Muscle layer of duodenum (tissue), 2 donors: ENCODE measurements at regions not wholly inside any gene's neighbourhood (a gene's known extent, or its start where the extent isn't known, plus 50 kb on each side); places are given as distances from the start of the nearest gene placed in this dataset.

Source experiments
- H3K27ac ChIP-seq: one replicate; pipeline ENCODE4 v1.7.0; 2013; ENCODE audit warnings: mild to moderate bottlenecking, low read length
- H3K27me3 ChIP-seq: one replicate; pipeline ENCODE4 v1.7.0; 2013; ENCODE audit warnings: low read depth, mild to moderate bottlenecking, control low read depth, low read length
- H3K36me3 ChIP-seq, 2 donors: one replicate each; pipeline ENCODE4 v1.7.0; 2013; ENCODE audit warnings: low read length in 2 of 2, control low read depth in 1 of 2, mild to moderate bottlenecking in 1 of 2; ENCODE audit not compliant: insufficient read depth in 2 of 2, control insufficient read depth in 1 of 2
- H3K4me1 ChIP-seq, 2 donors: one replicate each; pipeline ENCODE4 v1.7.0; 2013; ENCODE audit warnings: low read length in 2 of 2, mild to moderate bottlenecking in 2 of 2, control low read depth in 1 of 2, moderate library complexity in 1 of 2; ENCODE audit not compliant: insufficient read depth in 2 of 2, control insufficient read depth in 1 of 2
- H3K4me3 ChIP-seq, 2 donors: one replicate each; pipeline ENCODE4 v1.7.0; 2013; ENCODE audit warnings: low read length in 2 of 2, low read depth in 1 of 2, mild to moderate bottlenecking in 1 of 2
- H3K9me3 ChIP-seq, 2 donors: one replicate each; pipeline ENCODE4 v1.7.0; 2013; ENCODE audit warnings: low read length in 2 of 2, control low read depth in 1 of 2, mild to moderate bottlenecking in 1 of 2; ENCODE audit not compliant: control insufficient read depth in 1 of 2
- donor health status: healthy.

DNA sequence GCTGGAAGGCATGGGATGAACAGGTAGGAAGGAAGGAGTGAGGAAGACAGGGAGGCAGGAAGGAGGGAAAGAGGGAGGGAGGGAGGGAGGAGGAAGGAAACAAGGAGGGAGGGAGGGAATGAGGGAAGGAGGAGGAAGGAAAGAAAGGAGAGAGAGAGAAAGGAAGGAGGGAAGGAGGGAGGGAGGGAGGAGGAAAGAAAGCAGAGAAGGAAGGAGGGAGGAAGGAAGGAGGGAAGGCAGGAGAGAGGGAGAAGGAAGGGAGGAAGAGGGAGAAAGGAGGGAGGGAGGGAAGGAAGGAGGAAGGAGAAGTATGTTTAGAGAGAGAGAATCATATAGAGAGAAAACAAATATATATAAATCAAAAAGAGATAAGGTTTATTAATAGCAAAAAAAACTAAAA lies 175.9 kb upstream of the FOXN3 start:
- no peaks in the 10 kb centered on the region for H3K27me3 ChIP-seq
- H3K9me3 ChIP-seq: peaks cover 0 to 2% of the 10 kb centered on the region in 2 donors
- no peak overlapping the region for H3K27ac ChIP-seq
- H3K36me3 ChIP-seq: peaks cover 0 to 5% of the 10 kb centered on the region in 2 donors
- no peak overlapping the region for H3K4me3 ChIP-seq
- H3K4me1 ChIP-seq: no peaks in the 10 kb centered on the region

DNA sequence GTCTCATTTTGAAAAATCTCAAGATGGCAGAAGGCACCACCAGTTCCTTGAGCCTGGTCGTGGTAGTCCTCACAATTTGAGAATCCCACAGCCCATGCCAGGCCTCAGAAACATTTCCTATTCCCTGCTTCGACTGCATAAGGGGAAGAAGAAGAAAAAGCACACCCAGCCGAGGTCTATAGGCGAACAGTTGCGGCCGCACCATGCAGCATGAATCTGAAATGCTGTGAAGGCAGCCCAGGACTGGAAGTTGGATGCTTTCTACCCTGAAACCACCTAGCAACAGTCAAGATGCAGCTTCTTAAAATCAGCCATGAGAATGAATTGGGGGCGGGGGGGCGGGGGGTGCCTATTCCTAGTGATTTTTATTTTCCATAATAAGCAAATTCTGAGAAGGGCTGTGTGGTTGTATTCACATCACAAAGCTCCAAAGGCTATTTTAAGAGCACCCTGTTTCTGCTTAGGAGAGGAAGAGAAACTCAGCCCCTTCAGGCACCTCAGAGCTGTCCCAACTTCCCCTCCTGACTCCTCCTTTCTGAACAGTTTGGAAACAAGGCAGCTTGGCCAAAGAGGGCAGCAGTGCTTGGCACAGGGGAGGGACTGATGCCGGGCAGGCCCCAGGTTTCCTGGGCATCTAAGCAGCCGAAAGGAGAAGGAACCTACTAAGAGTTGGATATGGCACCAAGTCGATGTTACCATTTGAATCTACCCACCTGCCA lies 172.5 kb upstream of the FOXN3 start:
- H3K4me3 ChIP-seq: no peak overlapping the region
- H3K27ac ChIP-seq: no peak overlapping the region
- H3K27me3 ChIP-seq: no peaks in the 10 kb centered on the region
- no peaks in the 10 kb centered on the region for H3K9me3 ChIP-seq
- no peaks in the 10 kb centered on the region for H3K4me1 ChIP-seq
- H3K36me3 ChIP-seq: peaks cover 0 to 5% of the 10 kb centered on the region in 2 donors

DNA sequence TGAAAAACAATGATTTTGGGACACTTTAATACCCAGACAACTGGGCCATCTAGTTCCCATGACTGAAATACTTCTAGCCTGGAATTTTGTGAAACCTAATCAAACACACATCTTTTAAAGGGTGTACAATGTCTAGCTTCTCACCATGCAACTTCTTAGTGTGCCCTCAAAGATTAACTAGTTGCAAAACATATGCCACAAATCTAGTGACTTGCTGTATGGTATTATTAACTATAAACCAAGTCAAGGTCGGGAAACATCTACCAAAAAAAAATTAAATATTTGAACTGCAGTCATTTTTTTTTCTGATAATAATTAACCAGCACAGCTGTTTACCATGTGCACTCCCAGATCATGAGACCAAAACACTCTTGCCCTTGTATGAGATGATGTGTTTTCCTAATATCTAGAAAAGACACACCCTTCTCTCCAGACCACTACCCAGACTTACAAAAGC lies 171.8 kb upstream of the FOXN3 start:
- no peak overlapping the region for H3K4me3 ChIP-seq
- no peak overlapping the region for H3K27ac ChIP-seq
- H3K4me1 ChIP-seq: no peaks in the 10 kb centered on the region
- peaks cover 0 to 5% of the 10 kb centered on the region in 2 donors for H3K36me3 ChIP-seq
- no peaks in the 10 kb centered on the region for H3K27me3 ChIP-seq
- H3K9me3 ChIP-seq: no peaks in the 10 kb centered on the region

DNA sequence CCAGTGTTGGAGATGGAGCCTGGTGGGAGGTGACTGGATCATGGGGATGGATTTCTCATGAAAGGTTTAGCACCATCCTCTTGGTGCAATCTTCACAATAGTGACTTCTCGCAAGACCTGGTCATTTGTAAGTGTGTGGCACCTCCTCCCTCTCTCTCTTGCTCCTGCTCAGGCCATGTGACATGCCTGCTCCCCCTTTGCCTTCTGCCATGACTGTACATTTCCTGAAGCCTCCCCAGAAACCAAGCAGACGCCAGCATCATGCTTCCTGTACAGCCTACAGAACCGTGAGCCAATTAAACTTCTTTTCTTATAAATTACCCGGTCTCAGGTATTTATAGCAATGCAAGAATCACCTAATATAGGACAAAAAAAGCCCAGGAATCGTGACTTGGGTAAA lies 171.0 kb upstream of the FOXN3 start:
- no peak overlapping the region for H3K4me3 ChIP-seq
- H3K4me1 ChIP-seq: no peaks in the 10 kb centered on the region
- no peak overlapping the region for H3K27ac ChIP-seq

DNA sequence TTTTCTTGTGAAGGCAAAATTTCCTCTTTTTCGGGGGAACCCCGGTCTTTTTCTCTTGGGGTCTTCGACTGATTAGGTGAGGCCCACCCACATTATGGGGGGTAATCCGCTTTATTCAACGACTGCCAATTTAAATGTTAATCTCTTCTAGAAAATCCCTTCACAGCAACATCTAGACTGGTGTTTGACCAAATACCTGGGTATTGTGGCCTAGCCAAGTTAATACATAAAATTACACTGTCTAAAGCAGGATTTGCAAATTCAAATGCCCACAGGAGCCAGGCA lies 170.0 kb upstream of the FOXN3 start:
- H3K27ac ChIP-seq: no peak overlapping the region
- no peak overlapping the region for H3K4me3 ChIP-seq
- H3K4me1 ChIP-seq: no peaks in the 10 kb centered on the region
- no peaks in the 10 kb centered on the region for H3K27me3 ChIP-seq
- H3K36me3 ChIP-seq: peaks cover 0 to 5% of the 10 kb centered on the region in 2 donors
- no peaks in the 10 kb centered on the region for H3K9me3 ChIP-seq

More for the DNA sequence above, 171.0 kb upstream of the FOXN3 start:
- Histone ChIP-seq H3K9me3 (no peaks in the 10 kb centered on the region), H3K36me3 (peaks cover 0 to 5% of the 10 kb centered on the region in 2 donors), H3K27me3 (no peaks in the 10 kb centered on the region)

DNA sequence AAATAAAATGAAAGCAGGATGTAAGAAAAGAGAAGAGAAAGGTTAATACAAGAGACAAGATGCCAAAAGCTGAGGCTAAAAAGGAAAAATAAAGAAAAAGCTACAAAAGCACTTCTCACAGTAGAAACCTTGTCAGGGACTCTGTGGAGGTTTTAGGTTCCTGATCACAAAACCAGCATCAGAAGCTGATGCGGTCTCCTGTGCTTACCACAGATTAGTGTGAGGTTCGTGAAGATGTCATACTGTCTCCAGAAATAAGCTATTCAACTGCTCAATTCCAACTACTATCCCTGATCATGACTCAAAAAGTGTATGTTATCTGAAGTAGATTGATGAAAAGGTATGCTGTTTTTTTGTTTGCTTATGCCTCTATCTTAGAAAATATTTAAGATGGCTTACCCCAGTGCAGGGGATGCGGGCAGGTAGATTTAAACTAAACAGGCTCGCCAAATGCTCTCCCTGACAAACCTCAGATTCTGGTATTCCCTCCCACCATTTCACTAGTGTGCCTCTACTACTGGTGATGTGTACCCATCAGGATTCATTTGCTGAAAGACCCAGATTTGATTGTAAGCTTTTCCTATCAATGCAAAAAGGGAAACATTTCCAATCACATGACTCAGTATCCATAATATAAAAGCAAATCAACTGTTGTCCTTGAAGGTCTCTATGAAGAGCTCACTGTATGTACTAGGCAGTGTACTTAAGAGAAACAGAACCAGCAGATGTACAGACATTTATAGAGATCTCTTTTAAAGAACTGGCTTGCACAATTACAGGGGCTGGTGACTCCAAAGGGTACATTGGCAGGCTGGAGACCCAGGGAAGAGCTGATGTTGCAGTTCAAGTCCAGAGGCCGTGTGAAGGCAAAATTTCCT lies 169.5 kb upstream of the FOXN3 start:
- Histone ChIP-seq H3K36me3 (peaks cover 0 to 5% of the 10 kb centered on the region in 2 donors), H3K4me3 (no peak overlapping the region), H3K27ac (no peak overlapping the region), H3K9me3 (no peaks in the 10 kb centered on the region), H3K27me3 (no peaks in the 10 kb centered on the region), H3K4me1 (no peaks in the 10 kb centered on the region)

DNA sequence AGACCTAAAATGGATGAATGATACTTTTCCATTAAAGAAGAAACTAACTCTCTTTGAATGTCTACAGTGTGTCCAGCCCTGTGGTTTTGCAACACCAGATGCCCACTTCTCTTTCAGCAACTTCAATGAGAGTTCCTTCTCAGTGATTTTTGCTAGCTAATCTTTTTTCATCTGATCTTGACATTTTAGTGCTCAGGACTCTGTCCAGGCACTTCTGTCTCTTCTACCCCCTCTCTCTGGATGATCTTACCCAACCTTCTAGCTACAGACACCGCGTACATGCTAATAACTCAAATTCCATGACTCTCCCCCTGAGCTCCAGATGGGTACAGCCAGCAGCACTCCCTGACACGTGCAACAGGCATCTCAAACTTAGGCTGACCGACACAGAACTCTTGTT lies 161.1 kb upstream of the FOXN3 start:
- Histone ChIP-seq H3K27me3 (no peaks in the 10 kb centered on the region), H3K4me3 (no peak overlapping the region), H3K4me1 (peaks cover 8 to 21% of the 10 kb centered on the region in 2 donors), H3K27ac (no peak overlapping the region), H3K9me3 (no peaks in the 10 kb centered on the region), H3K36me3 (no peaks in the 10 kb centered on the region)

DNA sequence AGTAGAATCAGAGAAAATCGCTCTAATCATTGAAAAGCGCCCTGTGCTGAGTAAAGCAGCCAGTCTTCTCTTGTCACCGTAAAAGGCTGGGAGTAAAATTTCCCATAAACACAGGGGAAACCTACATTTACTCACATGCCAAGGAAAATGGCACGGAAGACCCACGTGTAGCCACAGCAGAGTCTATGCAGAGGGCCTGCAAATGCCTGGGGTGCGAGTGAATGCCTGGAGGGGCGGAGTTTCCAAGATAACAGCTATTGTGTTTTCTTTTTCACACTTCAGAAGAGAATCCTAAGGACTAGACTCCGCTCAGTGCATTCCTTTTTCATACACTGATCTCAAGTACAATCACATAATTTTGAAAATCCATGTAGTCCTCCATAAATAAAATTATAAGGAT lies 159.9 kb upstream of the FOXN3 start:
- no peaks in the 10 kb centered on the region for H3K9me3 ChIP-seq
- H3K4me1 ChIP-seq: peaks cover 15 to 32% of the 10 kb centered on the region in 2 donors
- H3K36me3 ChIP-seq: no peaks in the 10 kb centered on the region
- no peak overlapping the region for H3K27ac ChIP-seq
- H3K27me3 ChIP-seq: no peaks in the 10 kb centered on the region
- H3K4me3 ChIP-seq: peak overlapping the region; percentile 8 to 19

DNA sequence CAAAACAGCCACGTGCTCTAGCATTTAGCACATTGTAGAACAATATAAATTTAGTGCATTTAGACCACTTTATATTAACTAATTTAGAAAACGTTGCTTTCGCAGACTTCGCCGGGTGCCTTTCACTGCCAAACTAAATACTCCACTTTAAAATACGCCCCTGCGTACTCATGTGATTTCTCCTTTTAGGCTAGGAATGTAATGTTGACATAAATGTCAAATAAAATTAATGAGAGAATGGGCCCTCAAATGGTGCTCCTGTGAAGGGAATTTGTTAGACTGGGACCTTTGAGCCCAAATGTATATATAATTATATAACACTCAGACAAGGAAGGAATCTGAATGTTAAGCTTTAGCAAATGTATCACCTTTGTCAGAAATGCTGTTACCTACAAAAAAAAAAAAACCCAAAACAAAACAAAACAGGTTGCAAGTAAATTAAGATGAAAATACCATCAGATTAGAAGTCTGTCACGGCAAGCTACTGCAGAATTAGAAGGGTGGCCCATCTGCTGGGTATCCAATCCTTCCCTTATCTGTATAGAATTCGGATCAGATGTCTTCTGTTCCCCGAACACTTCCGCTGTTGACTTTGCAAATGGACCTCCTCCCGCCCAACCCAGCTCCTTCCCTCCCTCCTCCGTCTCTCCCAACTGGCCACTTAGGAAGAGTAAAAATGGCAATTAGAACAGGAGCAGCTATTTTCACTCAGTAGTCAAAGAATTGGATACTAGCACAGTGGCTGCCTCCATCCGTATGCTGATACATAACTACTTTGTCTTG lies 159.3 kb upstream of the FOXN3 start:
- H3K27ac ChIP-seq: no peak overlapping the region
- H3K4me1 ChIP-seq: peaks cover 15 to 32% of the 10 kb centered on the region in 2 donors
- H3K4me3 ChIP-seq: peak overlapping the region; percentile 19 to 41
- no peaks in the 10 kb centered on the region for H3K36me3 ChIP-seq
- H3K9me3 ChIP-seq: no peaks in the 10 kb centered on the region
- H3K27me3 ChIP-seq: no peaks in the 10 kb centered on the region

DNA sequence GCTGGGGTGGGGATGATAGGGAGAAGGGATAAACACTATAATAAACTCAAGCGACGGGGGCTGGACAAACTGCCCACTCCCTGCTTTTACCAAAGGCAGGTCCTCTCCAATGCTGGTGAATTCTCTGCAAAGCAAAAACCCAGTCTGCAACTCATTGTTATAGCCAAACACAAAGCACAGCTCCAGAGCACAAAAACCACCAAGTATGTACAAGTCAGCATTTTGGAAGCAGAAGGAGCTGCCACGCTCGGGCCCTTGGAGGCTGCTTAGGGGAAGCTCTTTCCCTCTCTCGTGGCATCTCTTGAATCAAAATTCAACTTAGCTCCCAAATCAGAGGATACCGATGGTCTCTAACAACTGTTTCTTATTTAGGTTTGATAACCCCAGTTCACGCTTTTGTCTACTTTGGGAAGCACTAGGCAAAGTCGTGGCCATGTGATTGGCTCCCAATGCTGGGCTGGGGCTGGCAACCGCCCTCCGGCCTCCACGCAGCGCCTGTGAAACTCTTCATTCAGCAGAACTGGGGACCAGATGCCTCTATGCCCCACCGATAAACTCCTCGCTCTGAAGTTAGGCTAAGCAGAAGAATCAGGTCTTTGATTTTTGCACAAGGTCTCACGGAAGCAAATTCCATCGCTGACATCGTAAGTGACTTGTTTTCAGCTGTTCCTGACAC lies 158.5 kb upstream of the FOXN3 start:
- peaks cover 15 to 32% of the 10 kb centered on the region in 2 donors for H3K4me1 ChIP-seq
- no peaks in the 10 kb centered on the region for H3K27me3 ChIP-seq
- no peaks in the 10 kb centered on the region for H3K36me3 ChIP-seq
- H3K27ac ChIP-seq: peak overlapping the region; percentile 32
- no peaks in the 10 kb centered on the region for H3K9me3 ChIP-seq
- peak overlapping the region in 1 of 2 donors; percentile 41 for H3K4me3 ChIP-seq

DNA sequence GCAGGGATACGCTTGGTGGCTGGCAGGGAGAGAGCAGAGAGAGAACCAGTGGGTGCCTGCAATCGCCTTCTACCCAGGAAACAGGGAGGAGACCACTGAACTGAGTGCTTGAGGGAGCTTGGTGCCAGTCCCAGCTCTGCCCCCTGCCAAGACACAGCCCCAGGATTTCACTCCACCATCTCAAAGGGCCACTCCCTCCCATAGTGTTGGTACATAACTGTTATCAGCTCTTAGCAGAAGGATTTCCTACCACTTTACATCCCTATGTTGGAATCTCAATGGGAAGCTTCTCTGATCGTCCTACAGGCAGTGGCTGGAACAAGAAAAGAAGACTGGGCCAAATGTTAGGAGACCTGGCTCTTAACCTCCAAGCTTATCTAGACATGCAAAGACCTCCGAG lies 157.4 kb upstream of the FOXN3 start:
- Histone ChIP-seq H3K27ac (no peak overlapping the region), H3K4me1 (peaks cover 15 to 32% of the 10 kb centered on the region in 2 donors), H3K9me3 (no peaks in the 10 kb centered on the region), H3K4me3 (no peak overlapping the region), H3K27me3 (no peaks in the 10 kb centered on the region), H3K36me3 (no peaks in the 10 kb centered on the region)
